Left cardiac atrium (tissue), 4 donors: ENCODE measurements at regions not wholly inside any gene's neighbourhood (a gene's known extent, or its start where the extent isn't known, plus 50 kb on each side); places are given as distances from the start of the nearest gene placed in this dataset.
"Not testable (repeated sequence)": the region's sequence is repeated elsewhere in the genome, so short reads cannot be mapped to it uniquely, and the experiment has no call there.

Source experiments
- ATAC-seq, 2 donors: fragments of 200-7000 bp; cut with Tn5 transposase; one replicate each; pipeline ENCODE4 v1.9.1; 2020; ENCODE audit warnings: mild to moderate bottlenecking in 2 of 2, moderate library complexity in 2 of 2
- DNase-seq: peaks from one replicate; pipeline ENCODE4 v3.0.0-alpha.2; 2020
- intact Hi-C, 2 donors: fragments of 100-400 bp; cut with DNase I; formaldehyde crosslinking; loops; one replicate each; pipeline versions ENCODE4 v1.14.1 to v1.15.1; 2022 to 2023
- donor health status: DM: no; HTN: yes; CAD: no.
- donor health status: DM: no; HTN: yes; CAD: no; lungs with severe emphysema.
- donor health status: DM: yes; HTN: yes; CAD: no.
- donor health status: Dilated cardiomyopathy.

DNA sequence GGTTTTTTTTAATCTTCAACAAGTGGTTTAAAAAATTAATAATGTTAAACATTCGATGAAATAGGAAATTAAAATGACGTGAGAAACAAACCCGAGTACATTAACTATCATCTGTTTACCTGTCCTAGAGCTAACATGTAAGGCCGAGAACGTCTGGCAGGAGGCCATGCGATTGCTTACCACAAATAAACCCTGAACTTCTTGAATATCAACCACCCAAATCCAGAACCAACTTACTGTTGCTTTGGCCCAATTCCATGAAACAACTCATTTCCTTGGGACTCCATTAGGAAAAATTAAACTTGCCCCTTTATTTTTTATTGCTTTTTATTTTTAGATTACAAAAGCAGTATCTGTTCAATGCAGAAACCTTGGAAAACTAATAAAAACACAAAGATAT, 228.9 kb upstream of the IRS2 start:
- ATAC-seq = no peak
- no peak for DNase-seq
- intact Hi-C loops = no loop called here

DNA sequence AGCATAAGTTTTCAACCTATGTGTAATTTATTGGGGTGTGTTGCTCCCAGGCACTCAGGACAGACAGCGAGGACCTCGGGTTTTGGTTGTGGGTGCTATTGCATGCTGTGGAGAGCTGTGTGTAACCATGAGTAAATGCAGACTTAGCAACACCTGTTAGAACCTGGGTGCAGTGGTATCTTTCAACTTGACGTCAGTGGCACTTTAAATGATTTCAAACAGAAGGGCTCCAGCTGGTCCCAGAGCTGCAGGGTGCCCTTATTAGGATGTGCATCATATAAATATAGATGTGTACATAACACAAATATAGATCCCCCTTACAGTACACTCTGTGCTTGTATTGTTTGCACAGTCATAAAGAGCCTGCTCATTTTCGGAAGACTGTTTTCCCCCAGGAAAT, 228.3 kb upstream of the IRS2 start:
- intact Hi-C loops = no loop called here
- ATAC-seq (no peak), DNase-seq (no peak)

DNA sequence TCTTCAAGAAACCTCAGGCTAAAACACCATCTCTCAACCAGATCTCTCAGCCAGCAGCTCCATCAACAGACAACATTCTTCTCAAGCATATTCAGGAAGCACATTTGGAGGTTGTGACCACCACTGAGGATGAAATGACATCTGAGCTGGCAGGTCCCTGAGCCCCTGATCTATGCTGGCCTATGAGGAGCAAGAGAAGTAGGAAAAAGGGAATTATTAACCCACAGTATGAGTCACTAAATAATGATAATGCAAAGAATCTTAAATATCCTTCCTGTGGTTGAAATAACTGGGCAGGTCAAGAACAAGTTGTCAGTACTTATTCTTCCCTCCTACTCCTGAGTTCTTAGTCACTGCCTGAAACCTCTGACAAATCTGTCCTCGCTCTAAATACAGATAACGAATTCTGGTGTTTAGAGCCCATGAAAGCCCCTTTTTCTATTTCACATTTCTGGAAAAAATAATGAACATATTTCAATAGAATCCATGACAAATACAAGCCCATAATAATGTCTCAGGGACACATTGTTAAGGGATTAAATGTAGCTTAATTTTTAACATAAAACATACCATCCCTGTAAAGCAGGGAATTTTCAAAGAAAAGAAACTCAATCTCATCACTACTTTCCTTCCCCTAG, 225.8 kb upstream of the IRS2 start:
- peak in 1 of 2 donors; percentile 91 for ATAC-seq
- intact Hi-C loops = no loop called here

DNA sequence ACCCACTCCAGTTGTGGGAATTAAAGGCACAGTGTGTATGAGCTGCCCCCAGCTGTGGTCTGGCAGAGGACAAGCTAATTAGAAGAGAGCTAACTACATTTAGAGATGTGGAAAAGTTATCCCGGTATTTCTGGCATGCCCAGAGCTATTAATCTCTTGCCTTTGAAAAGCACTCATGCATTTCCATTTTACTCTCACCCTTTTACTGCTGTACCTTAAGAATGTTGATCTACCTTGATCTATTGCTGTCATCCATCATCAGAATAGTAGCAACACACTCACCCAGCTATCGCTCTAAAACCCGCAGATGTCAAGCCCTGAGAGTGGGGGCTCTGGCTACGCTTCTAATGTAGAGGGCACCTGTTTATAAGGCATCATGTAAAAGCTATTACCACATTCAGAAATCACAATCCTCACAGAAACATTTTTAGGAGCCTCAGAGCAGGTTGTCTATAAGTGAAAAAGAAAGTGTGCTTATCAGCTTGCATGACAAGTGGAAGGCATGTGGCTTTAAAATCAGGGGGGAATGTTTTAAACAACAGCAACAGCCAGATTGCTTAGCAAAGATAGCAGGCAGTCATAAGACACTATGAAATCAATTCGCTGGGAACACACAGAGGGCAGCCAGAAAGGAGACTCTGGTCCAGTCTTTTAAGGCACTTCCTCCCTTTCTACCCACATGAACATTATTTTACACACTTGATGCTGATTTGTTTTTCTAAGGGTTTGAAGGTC, 224.2 kb upstream of the IRS2 start:
- intact Hi-C loops = no loop called here
- no peak for DNase-seq
- ATAC-seq = no peak

More for the DNA sequence above, 225.8 kb upstream of the IRS2 start:
- no peak for DNase-seq

DNA sequence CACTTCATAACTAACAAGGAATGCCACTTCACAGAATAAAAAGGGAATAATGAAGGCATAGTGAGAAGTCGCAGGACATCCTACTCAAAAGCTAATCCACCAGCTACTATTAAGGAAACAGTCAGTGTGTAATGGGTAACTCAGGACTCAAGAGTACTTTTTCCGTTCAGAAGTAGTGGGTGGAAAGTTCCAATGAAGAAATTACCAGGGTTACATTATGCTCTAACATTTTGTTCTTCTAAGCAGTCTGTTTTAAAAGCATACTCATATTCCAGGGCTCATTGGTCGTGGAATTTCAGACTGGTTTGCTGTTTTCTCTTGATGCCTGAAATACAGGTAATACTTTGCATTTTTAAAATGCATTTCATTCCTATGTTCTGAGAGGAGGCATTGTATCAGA, 222.4 kb upstream of the IRS2 start:
- intact Hi-C loops = no loop called here

DNA sequence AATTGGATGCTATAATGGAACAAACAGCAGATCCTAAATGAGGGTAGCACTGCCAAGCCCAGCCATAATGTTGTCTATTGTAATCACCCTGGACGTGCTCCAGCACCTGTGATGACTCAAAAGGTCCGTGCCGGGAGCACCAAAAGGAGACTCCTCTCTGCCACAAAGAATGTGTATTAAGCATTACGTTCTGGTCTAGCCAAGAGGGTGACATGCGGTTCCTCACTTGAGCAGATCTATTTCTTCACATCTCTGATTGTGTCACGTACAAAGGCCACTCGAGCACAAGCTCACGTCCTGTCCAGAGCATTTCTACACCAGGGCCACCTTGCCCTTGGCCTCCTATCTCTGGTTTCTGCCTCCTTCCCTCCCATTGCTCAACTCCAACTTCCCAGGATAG, 219.9 kb upstream of the IRS2 start:
- intact Hi-C loops = no loop called here
- ATAC-seq (peak in 1 of 2 donors; percentile 60), DNase-seq (no peak)

More for the DNA sequence above, 222.4 kb upstream of the IRS2 start:
- DNase-seq (no peak), ATAC-seq (no peak)

DNA sequence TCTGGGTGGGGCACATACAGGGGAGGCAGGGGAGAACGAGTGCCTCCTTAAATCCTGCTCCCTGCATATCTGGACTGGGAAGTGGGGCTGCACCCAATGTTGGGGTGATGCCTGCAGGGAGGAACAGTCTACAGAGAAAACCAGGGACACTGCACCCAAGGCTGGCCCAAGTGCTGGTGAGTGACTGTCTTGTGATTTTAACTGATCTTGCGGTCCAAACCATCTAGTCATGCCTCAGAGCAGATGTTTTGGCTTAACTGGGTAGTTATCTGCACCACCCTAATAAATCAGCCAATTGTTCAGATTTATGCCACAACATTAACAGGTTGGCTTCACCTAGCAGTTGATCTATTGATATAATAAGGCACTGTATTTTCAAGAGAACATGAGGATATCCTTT, 219.2 kb upstream of the IRS2 start:
- DNase-seq (no peak), ATAC-seq (no peak)
- intact Hi-C loops = no loop called here

DNA sequence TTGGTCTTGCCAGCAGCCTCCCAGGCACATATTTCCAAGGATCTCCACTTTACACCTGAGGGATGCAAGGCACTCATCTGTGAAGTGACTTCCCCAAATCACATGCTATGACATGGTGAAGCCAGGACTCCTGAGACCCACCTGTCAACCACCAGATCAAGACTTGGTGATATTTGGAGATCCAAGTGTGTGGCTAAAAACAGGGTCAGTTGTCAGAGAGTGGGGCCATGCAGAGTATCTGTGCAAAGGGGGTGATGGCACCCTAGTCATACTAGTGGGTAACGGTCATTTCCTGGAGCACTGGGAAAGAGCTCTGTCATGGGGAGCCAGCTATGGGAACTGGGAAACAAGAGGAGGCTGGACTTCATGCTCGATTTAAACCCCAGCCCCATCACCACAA, 218.4 kb upstream of the IRS2 start:
- intact Hi-C loops = no loop called here
- DNase-seq (no peak), ATAC-seq (no peak)

DNA sequence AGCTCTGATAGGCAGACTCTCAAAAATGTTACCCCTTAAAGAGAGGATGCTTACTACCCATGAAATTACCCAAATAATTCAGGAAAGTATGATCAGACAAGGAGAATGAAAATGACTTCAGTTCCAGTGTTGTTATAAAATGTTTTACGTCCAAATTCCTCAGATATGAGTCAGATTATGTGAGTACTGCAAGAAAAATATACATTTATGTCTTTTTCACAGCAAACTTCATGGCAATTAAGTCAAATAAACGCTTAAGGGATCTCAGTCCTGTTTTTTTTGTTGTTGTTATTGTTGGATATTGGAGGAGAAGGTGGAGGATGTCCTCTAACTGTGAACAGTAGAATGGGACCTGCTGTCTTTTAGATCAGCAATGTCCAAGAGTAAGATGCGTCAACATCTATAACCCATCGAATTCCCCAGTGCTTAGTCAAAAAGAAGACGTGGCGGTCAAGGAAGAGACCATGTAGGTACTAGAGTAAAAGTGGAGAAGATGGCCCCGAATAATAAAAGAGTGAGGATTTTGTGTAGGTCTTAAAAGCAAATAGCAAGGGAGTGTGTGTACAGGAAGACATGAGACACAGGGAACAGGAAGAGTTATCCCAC, 215.4 kb upstream of the IRS2 start:
- intact Hi-C loops = no loop called here
- no peak for DNase-seq
- no peak for ATAC-seq

DNA sequence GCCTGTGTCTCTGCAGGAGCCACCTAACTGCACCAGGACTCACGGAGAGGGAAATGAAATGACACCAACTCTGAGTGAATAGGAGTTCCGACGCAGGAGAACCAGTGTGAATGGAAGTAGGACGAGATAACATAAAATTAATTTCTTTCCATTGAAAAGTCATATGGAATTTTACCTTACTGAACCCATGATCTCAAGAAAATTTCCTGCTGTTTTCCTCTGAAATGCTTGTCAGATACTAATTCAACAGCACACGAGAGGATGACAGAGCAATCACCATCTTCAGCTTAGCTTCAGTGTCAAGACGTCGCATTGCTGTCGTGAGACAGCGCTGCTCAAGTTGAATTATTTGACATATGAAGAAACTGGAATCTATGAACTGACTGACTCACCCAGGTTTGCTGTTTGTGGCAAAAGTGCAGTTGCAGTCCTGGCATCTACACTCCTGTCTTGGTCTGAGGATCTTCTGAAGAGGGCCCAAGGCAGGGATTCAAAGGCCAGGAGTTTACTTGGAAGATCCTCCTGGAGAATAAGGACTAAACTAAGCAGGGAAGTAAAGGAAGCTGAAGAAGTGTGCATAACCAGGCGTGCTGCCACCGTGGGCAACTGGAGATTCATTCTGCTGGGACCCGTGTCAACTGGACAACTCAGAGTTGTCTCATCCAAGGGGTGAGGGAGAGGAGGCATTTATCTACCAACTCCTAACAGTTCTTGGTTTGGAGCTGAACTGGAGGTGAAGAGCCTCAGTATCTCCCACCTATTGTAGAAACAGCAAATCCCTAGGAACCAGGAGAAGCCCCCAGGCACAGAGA, 214.4 kb upstream of the IRS2 start:
- no peak for DNase-seq
- ATAC-seq = no peak
- intact Hi-C loops = no loop called here

DNA sequence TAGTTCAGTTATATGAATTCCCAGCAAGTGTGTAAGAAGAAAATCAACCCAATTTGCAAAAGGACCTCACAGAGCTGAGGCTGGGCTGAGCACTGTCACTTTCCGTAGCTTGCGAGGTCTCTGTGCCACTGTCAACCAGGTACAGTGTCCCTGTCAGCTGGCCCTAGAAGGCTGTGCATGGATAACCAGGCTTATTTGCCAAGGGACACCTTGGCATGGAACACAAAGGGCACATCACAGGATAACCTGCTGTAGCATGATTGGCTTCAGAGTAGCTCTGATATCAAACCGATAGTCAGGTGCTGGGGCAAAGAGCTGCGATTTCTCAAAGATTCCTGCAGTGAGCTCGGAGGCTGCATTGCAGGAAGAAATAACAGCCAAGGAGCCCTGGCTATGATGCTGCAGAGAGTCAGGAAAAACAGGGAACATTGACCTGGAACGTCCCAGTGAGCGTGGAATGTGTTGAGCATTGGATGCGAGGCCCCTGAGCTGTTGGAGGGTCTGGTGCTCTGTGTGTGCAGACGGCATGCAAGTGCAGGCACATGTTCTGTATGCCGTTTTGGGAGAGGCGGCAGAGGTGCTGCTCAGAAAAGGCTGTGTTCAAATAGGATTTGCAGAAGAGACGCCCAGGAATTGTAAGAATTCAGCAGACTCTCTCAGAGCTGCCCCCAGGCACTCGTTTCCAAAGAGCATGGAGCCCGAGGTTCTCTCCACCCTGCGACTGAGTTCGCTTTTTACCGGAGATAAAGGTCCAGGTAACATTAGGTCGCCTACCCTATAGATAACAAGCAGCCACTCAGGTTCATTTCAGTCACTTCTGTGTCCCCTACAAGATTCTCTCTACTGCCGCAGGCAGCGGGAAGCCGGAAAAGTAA, 213.5 kb upstream of the IRS2 start:
- no peak for ATAC-seq
- DNase-seq = no peak
- intact Hi-C loops = no loop called here

DNA sequence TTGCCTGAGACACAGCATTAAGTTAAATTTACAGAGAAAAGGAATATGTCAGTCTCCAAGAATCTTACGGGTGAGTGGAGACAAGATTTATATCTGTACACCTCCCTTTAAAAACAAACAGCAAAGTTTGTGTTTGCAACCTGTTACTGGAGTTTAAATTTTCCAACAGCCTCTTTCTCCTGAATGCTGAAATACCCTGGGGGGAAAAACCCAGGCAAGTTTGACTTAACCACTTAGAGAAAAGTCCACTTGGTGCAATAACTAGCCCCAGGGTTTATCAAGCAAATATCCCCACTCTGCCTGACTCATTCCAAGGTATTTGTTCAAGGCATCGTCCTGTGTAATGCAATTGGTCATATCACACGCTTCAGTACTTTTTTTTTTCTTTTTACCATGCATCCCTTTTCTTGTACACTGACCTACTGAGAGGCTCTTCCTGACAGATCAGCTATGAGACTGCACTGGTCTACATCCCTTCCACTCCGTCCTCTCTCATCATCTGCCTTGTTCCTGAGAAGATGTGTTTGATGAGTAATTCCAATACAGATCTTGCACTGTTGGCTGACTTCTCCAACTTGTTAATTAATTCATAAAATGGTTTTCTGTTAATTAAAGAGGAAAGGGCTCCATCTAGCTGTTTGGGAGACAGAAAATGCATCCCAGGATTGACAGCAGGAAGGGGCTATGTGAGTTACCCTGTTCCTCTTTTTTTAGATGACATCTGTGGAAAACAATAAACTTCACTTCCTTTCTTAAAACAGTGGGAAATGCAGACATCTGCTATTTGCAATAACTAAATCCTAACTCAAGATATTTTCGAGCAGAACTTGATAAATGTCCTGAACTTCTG, 212.5 kb upstream of the IRS2 start:
- intact Hi-C loops = no loop called here
- peak; percentile 30 to 83 for ATAC-seq
- DNase-seq = no peak

DNA sequence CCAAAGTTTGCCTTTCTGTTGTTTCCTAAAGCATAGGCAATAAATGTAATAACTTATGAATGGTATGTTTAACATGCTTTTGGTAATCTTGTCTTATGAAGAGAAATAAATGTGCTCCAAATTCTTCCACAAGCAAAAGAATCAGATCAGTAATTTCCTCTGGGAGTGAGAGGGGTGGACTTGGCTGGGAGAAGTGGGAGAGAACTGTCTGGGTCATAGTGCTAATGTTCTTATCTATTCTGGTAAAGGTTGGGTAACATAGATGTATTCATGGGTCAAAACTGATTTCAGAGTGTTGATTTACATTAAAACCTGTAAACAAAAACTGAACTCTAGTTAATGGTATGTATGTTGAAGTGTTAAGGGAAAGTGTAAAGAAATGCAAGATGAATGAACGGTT, 211.7 kb upstream of the IRS2 start:
- intact Hi-C loops = no loop called here
- ATAC-seq (peak in 1 of 2 donors; percentile 69), DNase-seq (no peak)

DNA sequence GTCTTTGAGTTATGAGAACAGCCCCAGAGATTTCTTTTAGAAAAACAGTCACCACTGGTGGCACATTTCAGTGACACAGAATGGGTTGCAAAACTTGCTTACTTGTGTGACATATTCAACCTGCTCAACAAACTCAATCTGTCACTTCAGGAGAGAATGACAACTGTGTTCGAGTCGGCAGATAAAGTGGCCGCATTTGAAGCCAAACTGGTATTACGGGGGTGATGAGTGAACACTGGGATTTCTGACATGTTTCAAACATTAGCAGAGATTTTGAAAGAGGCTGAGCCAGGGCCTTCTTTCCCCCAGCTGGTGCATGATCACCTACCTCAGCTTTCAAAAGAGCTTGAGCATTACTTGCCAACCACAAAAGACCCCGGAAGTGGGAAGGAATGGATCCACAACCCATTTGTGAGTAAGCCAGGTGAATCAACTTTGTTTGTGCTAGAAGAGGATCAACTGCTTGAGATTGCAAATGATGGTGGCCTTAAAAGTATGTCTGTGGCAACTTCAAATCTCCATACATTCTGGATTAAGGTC, 210.7 kb upstream of the IRS2 start:
- DNase-seq, ATAC-seq, intact Hi-C loops: not testable (repeated sequence)

DNA sequence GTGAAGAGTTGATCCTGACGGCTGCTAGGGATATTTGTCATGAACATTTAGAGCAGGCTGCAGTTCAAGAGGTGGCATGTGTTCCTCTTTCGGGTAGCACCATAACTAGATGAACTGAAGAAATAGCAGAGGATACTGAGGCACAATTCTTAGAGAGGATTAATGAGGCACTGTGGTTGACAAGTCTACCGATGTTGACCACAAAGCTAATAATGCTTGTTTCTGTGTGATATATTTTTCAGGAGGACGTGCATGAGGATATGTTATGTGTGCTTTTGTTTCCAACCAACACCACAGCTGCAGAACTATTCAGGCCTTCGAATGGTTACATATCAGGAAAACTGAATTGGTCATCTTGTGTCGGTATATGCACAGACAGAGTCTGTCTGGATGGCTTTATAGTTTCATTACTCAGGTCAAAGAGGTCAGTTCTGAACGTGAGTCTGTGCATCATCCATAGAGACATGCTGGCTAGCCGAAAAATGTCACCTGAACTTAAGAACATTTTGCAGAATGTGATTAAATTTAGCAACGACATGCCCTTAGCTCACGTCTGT, 210.1 kb upstream of the IRS2 start:
- intact Hi-C loops = no loop called here
- ATAC-seq = no peak
- no peak for DNase-seq

DNA sequence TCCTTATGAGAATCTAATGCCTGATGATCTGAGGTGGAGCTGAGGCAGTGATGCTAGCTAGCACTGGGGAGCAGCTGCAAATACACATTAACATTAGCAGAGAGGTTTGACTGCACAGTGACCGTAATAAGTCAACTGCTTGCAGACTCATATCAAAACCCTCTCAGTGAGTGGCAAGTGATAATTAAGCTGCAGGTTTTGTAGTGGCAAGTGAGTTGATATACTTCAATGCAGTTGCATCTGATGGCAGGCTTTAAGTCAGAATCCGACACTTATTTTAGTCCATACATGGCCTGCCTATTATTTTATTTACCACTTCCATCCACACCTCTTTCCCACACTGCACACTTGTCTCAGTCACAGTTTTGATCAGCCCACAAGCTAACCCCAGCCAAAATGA, 209.2 kb upstream of the IRS2 start:
- no peak for DNase-seq
- intact Hi-C loops = no loop called here
- no peak for ATAC-seq

DNA sequence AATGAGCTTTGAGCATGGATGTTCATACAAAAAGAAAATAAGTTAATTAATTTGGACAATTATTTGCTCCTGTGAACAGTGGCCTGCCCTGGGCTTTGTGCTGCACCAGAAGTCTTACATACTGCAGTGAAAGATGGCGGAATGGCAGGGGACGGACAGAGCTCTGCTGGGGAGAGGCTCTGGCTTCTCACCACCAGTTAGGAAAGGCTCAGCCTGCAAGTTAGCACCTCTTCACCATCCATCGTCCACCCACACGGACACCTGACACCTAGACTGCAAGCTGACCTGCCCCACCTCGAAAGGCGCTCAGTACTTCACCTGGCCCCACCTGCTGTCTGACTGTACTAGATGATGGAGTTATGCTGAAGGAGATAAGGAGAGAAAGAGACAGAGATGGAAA, 203.9 kb upstream of the IRS2 start:
- DNase-seq (no peak), ATAC-seq (no peak)
- intact Hi-C loops = no loop called here

DNA sequence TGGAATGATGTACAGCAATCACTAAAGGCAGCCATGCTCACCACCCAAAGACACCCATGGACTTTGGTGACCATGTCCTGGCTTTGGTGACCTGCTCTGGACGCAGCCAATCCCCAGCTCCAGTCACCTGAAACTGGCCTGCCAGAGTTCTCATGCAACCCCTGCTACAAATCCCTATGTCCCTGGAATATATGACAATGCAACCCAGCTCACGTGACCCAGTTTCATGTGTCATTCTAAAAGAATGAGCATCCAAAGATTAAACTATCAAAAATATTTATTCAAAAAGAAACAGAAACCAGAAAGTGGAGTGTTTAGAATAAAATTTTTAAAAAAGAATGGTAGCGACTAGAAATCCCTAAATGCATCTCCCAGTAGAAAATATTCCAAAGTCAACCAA, 203.3 kb upstream of the IRS2 start:
- no peak for ATAC-seq
- intact Hi-C loops = no loop called here

More for the DNA sequence above, 203.3 kb upstream of the IRS2 start:
- no peak for DNase-seq
